MG63 (cell line): ENCODE measurements at regions not wholly inside any gene's neighbourhood (a gene's known extent, or its start where the extent isn't known, plus 50 kb on each side); places are given as distances from the start of the nearest gene placed in this dataset.
"Not testable (repeated sequence)": the region's sequence is repeated elsewhere in the genome, so short reads cannot be mapped to it uniquely, and the experiment has no call there.

Experiments used
- DNase-seq: peaks from one replicate; pipeline ENCODE4 v3.0.0-alpha.2; 2020
- H3K27me3 ChIP-seq: fragments of 250-450 bp; sonication (Bioruptor Pico); 2 replicates; pipeline ENCODE4 v1.5.1; 2020; ENCODE audit warnings: mild to moderate bottlenecking, moderate library complexity
- H3K36me3 ChIP-seq: fragments of 250-450 bp; sonication (Bioruptor Pico); 2 replicates; pipeline ENCODE4 v1.5.1; 2020; ENCODE audit warnings: mild to moderate bottlenecking, moderate library complexity
- H3K4me3 ChIP-seq: fragments of 250-450 bp; sonication (Bioruptor Pico); 2 replicates; pipeline ENCODE4 v1.5.1; 2020; ENCODE audit warnings: mild to moderate bottlenecking, moderate library complexity
- H3K9me3 ChIP-seq: fragments of 250-450 bp; sonication (Bioruptor Pico); 2 replicates; pipeline ENCODE4 v1.5.1; 2020; ENCODE audit warnings: mild to moderate bottlenecking, moderate library complexity

- H3K36me3 ChIP-seq = not testable (repeated sequence)
Observed at GRCh38 chr7:29646116-29646515, 82.5 kb downstream of the PRR15 start.

GRCh38 chr7:29647020-29647654 lies 83.5 kb downstream of the PRR15 start:
- H3K36me3 ChIP-seq = no peaks in the 10 kb centered on the region
- no peak for DNase-seq
- no peaks in the 10 kb centered on the region for H3K27me3 ChIP-seq
- no peak overlapping the region for H3K4me3 ChIP-seq
- H3K9me3 ChIP-seq = no peaks in the 10 kb centered on the region

More at GRCh38 chr7:29646116-29646515, 82.5 kb downstream of the PRR15 start:
- not testable (repeated sequence) for DNase-seq, H3K4me3 ChIP-seq, H3K27me3 ChIP-seq, H3K9me3 ChIP-seq

DNA sequence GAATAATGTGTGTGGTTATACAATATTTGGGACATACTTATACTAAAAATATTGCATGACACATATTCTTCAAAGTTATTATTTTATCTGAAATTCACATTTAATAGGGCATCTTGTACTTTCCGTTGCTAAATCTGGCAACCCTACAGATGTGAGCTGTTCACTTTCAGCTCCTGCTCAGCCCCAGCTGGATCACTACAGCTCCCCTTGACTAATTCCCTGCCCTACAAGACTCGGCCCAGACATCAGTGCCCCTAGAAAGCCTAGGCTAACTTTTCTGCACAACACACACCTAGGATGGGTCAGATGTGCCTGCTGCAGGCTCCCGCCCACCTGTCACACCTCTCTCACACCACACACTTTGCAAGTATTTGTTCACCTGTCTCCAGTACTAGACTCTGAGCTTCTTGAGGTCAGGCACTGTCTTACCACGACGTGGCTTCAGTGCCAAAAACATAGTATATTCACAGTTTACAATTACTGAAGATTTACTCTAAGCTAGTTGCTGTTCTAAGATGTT lies 84.1 kb downstream of the PRR15 start:
- not testable (repeated sequence) for H3K36me3 ChIP-seq, H3K27me3 ChIP-seq, H3K4me3 ChIP-seq, DNase-seq, H3K9me3 ChIP-seq

DNA sequence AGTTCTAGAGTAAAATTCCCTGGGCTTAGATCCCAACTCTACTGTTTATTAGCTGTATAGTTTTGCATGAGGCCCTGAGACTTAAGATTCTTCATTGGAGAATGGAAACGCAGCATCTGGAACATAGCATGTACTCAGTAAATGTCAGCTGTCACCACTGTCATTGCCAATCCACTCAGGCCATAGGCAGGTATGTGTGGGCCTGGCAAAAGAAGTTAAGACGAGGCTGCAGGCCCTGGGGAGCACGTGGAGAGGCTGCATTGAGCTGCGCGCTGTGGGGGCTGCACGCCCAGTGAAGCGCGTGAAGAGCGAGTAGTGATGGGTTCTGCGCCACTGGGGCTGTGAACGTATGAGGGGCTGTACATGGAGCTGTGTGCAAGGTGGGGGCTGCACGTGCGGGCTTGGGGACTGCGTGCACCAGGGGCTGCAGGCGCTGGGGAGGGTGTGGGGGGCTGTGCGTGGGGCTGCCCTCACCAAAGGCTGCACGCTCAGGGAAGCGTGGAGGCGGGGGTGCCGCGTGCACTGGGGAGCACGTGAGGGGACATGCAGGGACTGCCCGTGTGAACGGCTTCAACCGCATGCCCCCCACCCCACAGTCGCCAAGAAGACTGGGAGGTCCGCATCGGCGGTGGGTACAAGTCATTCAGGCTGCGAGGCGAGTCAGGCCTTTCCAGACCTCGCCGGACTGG lies 85.5 kb downstream of the PRR15 start:
- no peaks in the 10 kb centered on the region for H3K9me3 ChIP-seq
- no peak for DNase-seq
- no peak overlapping the region for H3K4me3 ChIP-seq
- H3K36me3 ChIP-seq = no peaks in the 10 kb centered on the region
- no peaks in the 10 kb centered on the region for H3K27me3 ChIP-seq

GRCh38 chr7:29649876-29650275 lies 86.2 kb downstream of the PRR15 start:
- H3K36me3 ChIP-seq = no peaks in the 10 kb centered on the region
- no peak overlapping the region for H3K4me3 ChIP-seq
- no peaks in the 10 kb centered on the region for H3K9me3 ChIP-seq
- DNase-seq = no peak
- no peaks in the 10 kb centered on the region for H3K27me3 ChIP-seq

DNA sequence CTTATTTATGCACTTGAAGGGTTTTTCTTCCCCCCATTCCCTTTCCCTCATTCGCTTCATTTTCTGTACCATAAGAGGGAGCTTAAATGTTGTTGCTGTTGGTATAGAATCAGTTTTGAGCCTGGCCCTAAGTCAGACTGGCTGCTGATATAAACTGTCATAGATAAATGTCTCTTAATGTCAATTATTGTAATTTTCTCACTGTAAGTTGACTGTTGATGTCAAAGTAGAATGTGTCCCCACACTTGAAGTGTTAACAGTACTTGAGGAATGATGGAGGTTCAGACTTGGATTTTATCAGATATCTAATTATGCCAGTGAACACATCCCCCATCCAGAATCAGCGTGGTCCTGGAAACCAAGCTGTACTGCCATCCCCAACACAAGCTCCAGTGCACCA lies 87.8 kb downstream of the PRR15 start:
- no peak for DNase-seq
- Histone ChIP-seq H3K9me3 (no peaks in the 10 kb centered on the region), H3K4me3 (no peak overlapping the region), H3K36me3 (no peaks in the 10 kb centered on the region), H3K27me3 (no peaks in the 10 kb centered on the region)

- no peaks in the 10 kb centered on the region for H3K36me3 ChIP-seq
- DNase-seq = no peak
- H3K9me3 ChIP-seq = no peaks in the 10 kb centered on the region
- no peak overlapping the region for H3K4me3 ChIP-seq
- no peaks in the 10 kb centered on the region for H3K27me3 ChIP-seq
Observed at GRCh38 chr7:29652556-29652955, 88.9 kb downstream of the PRR15 start.

DNA sequence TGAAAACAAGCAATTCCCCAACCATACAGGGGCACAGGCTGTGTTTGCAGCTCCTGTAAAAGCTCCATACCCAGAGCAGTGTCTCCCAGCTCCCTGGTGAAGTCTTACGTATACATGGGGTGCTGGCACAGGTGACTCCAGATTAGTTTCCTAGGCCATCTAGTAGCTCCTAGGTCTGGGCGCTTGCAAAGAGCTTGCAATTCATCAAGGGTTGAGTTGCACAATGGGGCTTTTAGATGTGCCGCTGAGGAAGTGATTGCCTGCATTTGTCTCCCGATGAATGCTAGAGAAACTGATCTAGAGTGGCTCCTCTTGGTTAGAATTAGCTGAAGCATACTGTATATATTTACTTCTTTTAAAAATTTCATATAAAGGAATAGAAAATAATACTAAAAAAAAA lies 90.7 kb downstream of the PRR15 start:
- H3K9me3 ChIP-seq = not testable (repeated sequence)

GRCh38 chr7:29657288-29657687 lies 93.7 kb downstream of the PRR15 start:
- Histone ChIP-seq H3K4me3 (no peak overlapping the region), H3K9me3 (no peaks in the 10 kb centered on the region), H3K27me3 (no peaks in the 10 kb centered on the region), H3K36me3 (no peaks in the 10 kb centered on the region)
- DNase-seq = no peak

More for the DNA sequence above, 90.7 kb downstream of the PRR15 start:
- not testable (repeated sequence) for H3K36me3 ChIP-seq, DNase-seq, H3K27me3 ChIP-seq, H3K4me3 ChIP-seq

DNA sequence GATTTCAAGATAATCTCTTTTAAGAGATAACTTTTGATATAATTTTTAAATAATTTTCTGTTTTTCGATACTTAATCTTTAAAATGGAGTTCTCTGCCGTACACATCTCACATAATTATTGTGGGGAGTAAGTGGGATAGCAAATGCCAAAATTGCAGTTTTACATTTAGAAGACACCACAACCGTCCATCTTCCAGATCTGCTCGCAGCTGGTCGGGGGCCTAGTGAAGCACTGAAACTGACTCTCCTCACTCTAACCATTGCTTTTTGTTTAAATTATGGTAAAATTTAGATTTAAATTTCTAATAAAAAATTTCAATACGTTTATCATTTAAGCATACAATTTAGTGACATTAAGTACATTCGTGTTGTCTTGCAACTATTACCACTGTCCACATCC lies 94.2 kb downstream of the PRR15 start:
- Histone ChIP-seq H3K27me3 (no peaks in the 10 kb centered on the region), H3K4me3 (no peak overlapping the region), H3K9me3 (no peaks in the 10 kb centered on the region), H3K36me3 (no peaks in the 10 kb centered on the region)
- DNase-seq = no peak

- H3K9me3 ChIP-seq, DNase-seq, H3K27me3 ChIP-seq, H3K4me3 ChIP-seq, H3K36me3 ChIP-seq: not testable (repeated sequence)
Observed at GRCh38 chr7:29659213-29659612, 95.6 kb downstream of the PRR15 start.

DNA sequence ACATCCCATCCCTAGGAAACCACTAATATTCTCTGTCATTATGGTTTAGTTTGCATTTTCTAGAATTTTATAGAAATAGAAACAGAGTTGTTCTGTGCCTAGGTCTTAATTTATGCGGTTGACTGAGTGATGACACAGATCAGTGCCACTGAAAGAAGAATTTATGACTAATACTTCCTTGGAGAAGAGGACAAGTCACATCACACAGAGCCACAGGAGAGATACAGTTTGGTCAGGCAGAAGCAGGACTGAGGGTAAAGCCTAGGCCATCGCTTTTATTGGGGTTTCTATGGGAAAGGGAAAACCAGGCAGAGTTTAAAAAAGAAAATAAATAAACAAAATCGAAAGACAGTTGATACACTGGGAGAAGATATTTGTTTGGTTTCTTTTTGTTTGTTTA lies 99.3 kb downstream of the PRR15 start:
- DNase-seq, H3K4me3 ChIP-seq, H3K27me3 ChIP-seq, H3K36me3 ChIP-seq, H3K9me3 ChIP-seq: not testable (repeated sequence)

DNA sequence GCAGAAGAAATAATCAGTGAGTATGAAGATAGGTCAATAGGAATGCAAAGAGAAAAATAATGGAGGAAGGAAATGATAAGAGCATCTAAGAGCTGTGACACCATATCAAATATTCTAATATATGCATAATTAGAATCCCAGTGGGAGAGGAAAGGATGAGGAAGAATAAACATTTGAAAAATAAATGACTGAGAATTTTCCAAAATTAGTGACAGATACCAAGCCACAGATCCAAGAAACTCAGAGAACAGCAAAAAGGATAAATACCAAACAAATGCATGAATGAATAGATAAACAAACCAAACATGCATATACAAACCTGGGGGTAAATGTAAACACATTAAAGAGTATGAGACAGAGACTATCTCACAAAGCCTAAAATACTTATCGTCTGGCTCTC lies 101.4 kb downstream of the PRR15 start:
- H3K36me3 ChIP-seq, H3K27me3 ChIP-seq, H3K4me3 ChIP-seq, H3K9me3 ChIP-seq, DNase-seq: not testable (repeated sequence)

GRCh38 chr7:29667096-29667669 lies 103.5 kb downstream of the PRR15 start:
- not testable (repeated sequence) for DNase-seq, H3K36me3 ChIP-seq, H3K27me3 ChIP-seq, H3K4me3 ChIP-seq, H3K9me3 ChIP-seq

GRCh38 chr7:29671286-29671685 lies 107.7 kb downstream of the PRR15 start:
- DNase-seq, H3K9me3 ChIP-seq, H3K4me3 ChIP-seq, H3K27me3 ChIP-seq, H3K36me3 ChIP-seq: not testable (repeated sequence)

DNA sequence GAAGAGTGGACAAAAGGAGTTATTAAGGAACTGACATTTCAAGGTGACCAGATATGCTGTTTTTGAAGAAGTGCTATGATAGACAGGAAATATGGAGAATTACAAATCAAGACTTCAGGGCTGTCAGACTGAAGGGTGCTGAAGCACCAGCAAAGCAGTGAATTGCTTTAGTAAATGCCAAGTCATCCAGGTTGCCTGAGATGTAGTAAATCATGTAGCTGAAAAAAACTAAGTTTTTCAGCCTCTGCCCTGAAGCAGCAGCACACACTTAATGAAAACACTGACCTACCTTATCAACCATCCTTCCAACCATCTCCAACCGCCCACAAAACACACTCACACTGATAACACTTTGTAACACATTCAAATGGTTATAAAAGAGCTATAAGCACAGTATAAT lies 110.0 kb downstream of the PRR15 start:
- H3K9me3 ChIP-seq, H3K4me3 ChIP-seq, H3K36me3 ChIP-seq, H3K27me3 ChIP-seq, DNase-seq: not testable (repeated sequence)

DNA sequence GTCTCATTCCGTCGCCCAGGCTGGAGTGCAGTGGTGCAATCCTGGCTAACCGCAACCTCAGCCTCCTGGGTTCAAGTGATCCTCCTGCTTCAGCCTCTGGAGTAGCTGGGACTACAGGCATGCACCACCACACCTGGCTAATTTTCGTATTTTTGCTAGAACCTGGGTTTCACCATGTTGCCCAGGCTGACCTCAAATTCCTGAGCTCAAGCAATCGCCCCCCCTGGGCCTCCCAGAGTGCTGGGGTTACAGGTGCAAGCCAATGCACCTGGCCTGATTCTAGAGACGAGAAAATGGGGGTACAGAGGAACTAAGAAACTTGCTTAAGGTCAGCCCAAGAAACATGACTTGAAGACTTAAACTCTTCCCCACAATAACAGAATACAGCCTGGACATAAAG lies 111.0 kb downstream of the PRR15 start:
- H3K27me3 ChIP-seq, H3K4me3 ChIP-seq, DNase-seq, H3K36me3 ChIP-seq, H3K9me3 ChIP-seq: not testable (repeated sequence)

DNA sequence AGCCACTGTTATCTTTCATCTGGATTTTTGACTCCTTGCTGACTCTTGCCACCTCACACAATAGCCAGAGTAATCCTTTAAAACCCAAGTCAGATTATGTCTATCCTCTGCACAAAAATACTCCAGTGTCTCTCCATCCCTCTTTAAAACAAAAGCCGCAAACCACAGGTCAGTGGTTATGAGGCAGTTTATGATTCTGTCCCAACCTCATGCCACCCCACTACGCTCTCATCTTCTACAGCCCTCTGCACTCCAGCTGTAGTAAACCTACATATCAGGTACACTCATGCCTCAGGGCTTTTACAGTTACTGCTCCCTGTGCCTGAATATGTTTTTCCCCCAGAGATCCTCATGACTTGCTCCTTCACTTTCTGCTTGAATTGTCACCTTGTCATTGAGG lies 113.6 kb downstream of the PRR15 start:
- not testable (repeated sequence) for H3K27me3 ChIP-seq, H3K4me3 ChIP-seq, DNase-seq, H3K9me3 ChIP-seq, H3K36me3 ChIP-seq
